Endothelial cell of umbilical vein (primary cell): ENCODE measurements at regions not wholly inside any gene's neighbourhood (a gene's known extent, or its start where the extent isn't known, plus 50 kb on each side); places are given as distances from the start of the nearest gene placed in this dataset.

Experiments
- BruUV-seq: library from RNA; stranded (reverse); fragments of 400-500 nt; replicated peaks from 2 replicates; lab custom pipeline; 2021; lab: Mats Ljungman, UMichigan
- CTCF ChIA-PET: fragments of 300-600, 350-600 bp; sonication (Branson Sonifier 250); formaldehyde crosslinking; loops from one replicate; lab custom pipeline; 2021; ENCODE audit warnings: antibody characterized with exemption, inconsistent platforms; lab: Charles Lee
- POLR2A ChIA-PET: fragments of 300-600, 350-600 bp; sonication (Branson Sonifier 250); formaldehyde crosslinking; loops from one replicate; lab custom pipeline; 2021; ENCODE audit warnings: antibody characterized with exemption, inconsistent platforms; lab: Charles Lee
- DNase-seq: peaks from one replicate; pipeline ENCODE4 v3.0.0-alpha.2; 2011; ENCODE audit warnings: low read depth, low spot score
- FAIRE-seq: peaks from 2 replicates; lab custom pipeline; 2011; peaks lifted over from hg19 to GRCh38; lab: Jason Lieb, UNC
- H2AFZ ChIP-seq: 2 replicates; pipeline ENCODE4 v1.6.0; 2012; ENCODE audit warnings: low read depth, low read length, control low read depth, inconsistent platforms
- H3K27ac ChIP-seq: 2 replicates; pipeline ENCODE4 v1.5.1; 2011; ENCODE audit warnings: low read depth, mild to moderate bottlenecking, control low read depth, low read length, moderate library complexity; ENCODE audit not compliant: insufficient read depth
- H3K27me3 ChIP-seq, 2 experiments: 2 replicates each; pipeline versions ENCODE4 v1.6.0 to v1.6.1; 2011; ENCODE audit warnings: low read length in 2 of 2, mixed read lengths in 1 of 2; ENCODE audit not compliant: control insufficient read depth in 2 of 2, insufficient read depth in 2 of 2
- H3K36me3 ChIP-seq, 2 experiments: 2 replicates in 1 of 2; 3 replicates in 1 of 2; pipeline ENCODE4 v1.5.1; 2011; ENCODE audit warnings: low read length in 2 of 2, mild to moderate bottlenecking in 1 of 2, moderate library complexity in 1 of 2; ENCODE audit not compliant: control insufficient read depth in 2 of 2, insufficient read depth in 2 of 2; ENCODE audit errors: extremely low read depth in 1 of 2
- H3K4me1 ChIP-seq: 3 replicates; pipeline ENCODE4 v1.5.1; 2011; ENCODE audit warnings: mild to moderate bottlenecking, low read length; ENCODE audit not compliant: control insufficient read depth, insufficient read depth; ENCODE audit errors: extremely low read depth
- H3K4me2 ChIP-seq: 2 replicates; pipeline ENCODE4 v1.6.1; 2011; ENCODE audit warnings: low read length, control low read depth, mixed read lengths; ENCODE audit not compliant: insufficient read depth
- H3K4me3 ChIP-seq, 3 experiments: fragments of 200-600 bp in 1 of 3; sonication (generic), shearing (Covaris generic) in 1 of 3; replicated peaks in 1 of 3; 2 replicates each; pipeline ENCODE4 v1.5.1; 2011 to 2016; ENCODE audit warnings: control low read depth in 3 of 3, low read length in 3 of 3, mild to moderate bottlenecking in 2 of 3, inconsistent platforms in 1 of 3, low read depth in 1 of 3, moderate library complexity in 1 of 3; ENCODE audit not compliant: insufficient read depth in 1 of 3
- H3K79me2 ChIP-seq: 2 replicates; pipeline ENCODE4 v1.6.0; 2012; ENCODE audit warnings: low read length, inconsistent platforms; ENCODE audit not compliant: control insufficient read depth, insufficient read depth
- H3K9ac ChIP-seq: replicated peaks from 2 replicates; pipeline ENCODE3; 2011; ENCODE audit warnings: low read length, control low read depth; ENCODE audit not compliant: insufficient read depth; ENCODE audit errors: extremely low read depth
- H3K9me1 ChIP-seq: replicated peaks from 3 replicates; pipeline ENCODE4 v1.6.0; 2011; ENCODE audit warnings: mild to moderate bottlenecking, low read length; ENCODE audit not compliant: control insufficient read depth, insufficient read depth; ENCODE audit errors: extremely low read depth
- H3K9me3 ChIP-seq: replicated peaks from 2 replicates; pipeline ENCODE4 v1.5.1; 2012; ENCODE audit warnings: low read length, inconsistent platforms; ENCODE audit not compliant: control insufficient read depth, insufficient read depth
- H4K20me1 ChIP-seq: replicated peaks from 2 replicates; pipeline ENCODE3; 2011; ENCODE audit warnings: mild to moderate bottlenecking, low read length; ENCODE audit not compliant: control insufficient read depth, insufficient read depth; ENCODE audit errors: extremely low read depth
- CTCF ChIP-seq, 2 donors: IDR thresholded peaks; 1 replicate in 1 of 2; 2 replicates in 1 of 2; pipeline ENCODE4 v1.5.1; 2011; ENCODE audit warnings: low read length in 2 of 2, mild to moderate bottlenecking in 2 of 2, moderate library complexity in 2 of 2, control low read depth in 1 of 2, inconsistent platforms in 1 of 2, low read depth in 1 of 2; ENCODE audit not compliant: insufficient read depth in 1 of 2; ENCODE audit errors: extremely low read depth in 1 of 2
- EZH2 ChIP-seq: IDR thresholded peaks from 2 replicates; pipeline ENCODE4 v1.6.1; 2012; ENCODE audit warnings: borderline replicate concordance, low read depth, mild to moderate bottlenecking, moderate library complexity, low read length, inconsistent platforms; ENCODE audit not compliant: severe bottlenecking
- FOS ChIP-seq: IDR thresholded peaks from 2 replicates; pipeline ENCODE4 v1.6.1; 2011; ENCODE audit warnings: mild to moderate bottlenecking, low read length, moderate library complexity, borderline replicate concordance; ENCODE audit not compliant: insufficient read depth
- GATA2 ChIP-seq: IDR thresholded peaks from 2 replicates; pipeline ENCODE4 v1.7.0; 2011; ENCODE audit warnings: low read depth, mild to moderate bottlenecking, moderate library complexity, mixed read lengths, low read length; ENCODE audit not compliant: insufficient read length, insufficient read depth
- JUN ChIP-seq: IDR thresholded peaks from 2 replicates; pipeline ENCODE4 v1.6.1; 2011; ENCODE audit warnings: borderline replicate concordance, low read depth; ENCODE audit not compliant: insufficient read length, insufficient read depth
- MAX ChIP-seq: IDR thresholded peaks from 2 replicates; pipeline ENCODE4 v1.6.1; 2011; ENCODE audit not compliant: insufficient read depth, insufficient read length
- MYC ChIP-seq: IDR thresholded peaks from one replicate; pipeline ENCODE4 v1.6.1; 2011; ENCODE audit warnings: mild to moderate bottlenecking, low read depth, low read length
- POLR2A ChIP-seq: IDR thresholded peaks from 2 replicates; pipeline ENCODE4 v1.6.1; 2012; ENCODE audit warnings: low read depth, mild to moderate bottlenecking, control low read depth, low read length
- POLR2AphosphoS5 ChIP-seq: IDR thresholded peaks from 2 replicates; pipeline ENCODE4 v1.6.1; 2012; ENCODE audit warnings: low read depth, mild to moderate bottlenecking, control low read depth, low read length, moderate library complexity; ENCODE audit not compliant: insufficient read depth
- dilution Hi-C: fragments of 300-500 bp; cut with MboI; formaldehyde crosslinking; loops from one replicate; pipeline ENCODE4 v1.15.0; 2019; ENCODE audit warnings: low sequenced_read_pairs; ENCODE audit not compliant: extremely low pct_ligation_motif_present
- intact Hi-C: fragments of 100-400 bp; cut with micrococcal nuclease; formaldehyde crosslinking; loops from one replicate; pipeline ENCODE4 v1.10.0; 2022

- no peaks in the 10 kb centered on the region for H3K36me3 ChIP-seq
- H3K27ac ChIP-seq: no peak overlapping the region
- CTCF ChIA-PET: interaction anchor here (1.0 to 5.0 kb wide), 3 partner anchors 10 to 952 kb away, joined by 3 to 45 read pairs (median 23); no protein-coding TSS in a partner anchor
- no peak overlapping the region for H3K4me2 ChIP-seq
- no peaks in the 10 kb centered on the region for H3K9me1 ChIP-seq
- H3K9ac ChIP-seq: no peak overlapping the region
- DNase-seq: no peak
- intact Hi-C loops: no loop called here
- H4K20me1 ChIP-seq: no peaks in the 10 kb centered on the region
- BruUV-seq: no TSS peak
- no peaks in the 10 kb centered on the region for H3K27me3 ChIP-seq
- H3K9me3 ChIP-seq: no peaks in the 10 kb centered on the region
- no peaks in the 10 kb centered on the region for H3K79me2 ChIP-seq
- TF ChIP-seq POLR2AphosphoS5 (no peak), EZH2 (no peak), POLR2A (no peak), JUN (no peak), MYC (no peak), GATA2 (no peak), CTCF (IDR thresholded peaks at IDR 0.05; ENCODE audit: extremely low read depth in 1 of 2, insufficient read depth in 1 of 2, low read depth in 1 of 2, low read length in 2 of 2) (no peak), FOS (no peak), MAX (no peak)
- no peaks in the 10 kb centered on the region for H3K4me1 ChIP-seq
- no peak overlapping the region for H3K4me3 ChIP-seq
- dilution Hi-C loops: no loop called here
- H2AFZ ChIP-seq: no peak overlapping the region
- no peak for FAIRE-seq
- POLR2A ChIA-PET: no interaction called here
These were observed 142.5 kb downstream of the IL20RB start for GRCh38 chr3:137100326-137100725.
